SK-N-SH (cell line): ENCODE measurements at regions not wholly inside any gene's neighbourhood (a gene's known extent, or its start where the extent isn't known, plus 50 kb on each side); places are given as distances from the start of the nearest gene placed in this dataset.

Experiments
- ELF1 ChIP-seq: IDR thresholded peaks from 2 replicates; pipeline ENCODE4 v1.4.0; 2012
- EP300 ChIP-seq, 2 experiments: IDR thresholded peaks; 2 replicates each; pipeline versions ENCODE4 v1.4.0 to v1.6.1; 2012; ENCODE audit warnings: borderline replicate concordance in 1 of 2, low read depth in 1 of 2, low read length in 1 of 2
- EZH2phosphoT487 ChIP-seq: fragments of 200-600 bp; sonication (generic); IDR thresholded peaks from 2 replicates; pipeline ENCODE4 v1.6.1; 2017; ENCODE audit warnings: low read depth, mixed run types, mild to moderate bottlenecking, antibody characterized with exemption, moderate library complexity, borderline replicate concordance
- POLR2AphosphoS5 ChIP-seq: IDR thresholded peaks from 2 replicates; pipeline ENCODE4 v1.6.1; 2012; ENCODE audit warnings: low read depth, low read length
- RFX5 ChIP-seq: IDR thresholded peaks from 2 replicates; pipeline ENCODE4 v1.6.1; 2012; ENCODE audit warnings: mild to moderate bottlenecking, improper control_type of control experiment, low read length
- TAF1 ChIP-seq: IDR thresholded peaks from 2 replicates; pipeline ENCODE4 v1.6.1; 2012; ENCODE audit warnings: low read depth, mild to moderate bottlenecking, low read length, moderate library complexity, borderline replicate concordance
- TCF12 ChIP-seq: IDR thresholded peaks from 2 replicates; pipeline ENCODE4 v1.4.0; 2012
- TF ChIP-seq, protein P1 (sequence below): fragments of 200-600 bp; sonication (generic); IDR thresholded peaks from 2 replicates; pipeline ENCODE4 v1.6.1; 2017; ENCODE audit warnings: antibody characterized with exemption, mild to moderate bottlenecking, moderate library complexity
- TF ChIP-seq, protein P2 (sequence below): IDR thresholded peaks from 2 replicates; pipeline ENCODE4 v1.4.0; 2012; ENCODE audit warnings: low read depth
- TF ChIP-seq, protein P3 (sequence below): IDR thresholded peaks from 2 replicates; pipeline ENCODE4 v1.4.0; 2012; ENCODE audit warnings: low read depth, borderline replicate concordance
- TF ChIP-seq, protein P4 (sequence below): IDR thresholded peaks from 2 replicates; pipeline ENCODE4 v1.6.1; 2012; ENCODE audit warnings: mild to moderate bottlenecking, low read depth, low read length, moderate library complexity

DNA sequence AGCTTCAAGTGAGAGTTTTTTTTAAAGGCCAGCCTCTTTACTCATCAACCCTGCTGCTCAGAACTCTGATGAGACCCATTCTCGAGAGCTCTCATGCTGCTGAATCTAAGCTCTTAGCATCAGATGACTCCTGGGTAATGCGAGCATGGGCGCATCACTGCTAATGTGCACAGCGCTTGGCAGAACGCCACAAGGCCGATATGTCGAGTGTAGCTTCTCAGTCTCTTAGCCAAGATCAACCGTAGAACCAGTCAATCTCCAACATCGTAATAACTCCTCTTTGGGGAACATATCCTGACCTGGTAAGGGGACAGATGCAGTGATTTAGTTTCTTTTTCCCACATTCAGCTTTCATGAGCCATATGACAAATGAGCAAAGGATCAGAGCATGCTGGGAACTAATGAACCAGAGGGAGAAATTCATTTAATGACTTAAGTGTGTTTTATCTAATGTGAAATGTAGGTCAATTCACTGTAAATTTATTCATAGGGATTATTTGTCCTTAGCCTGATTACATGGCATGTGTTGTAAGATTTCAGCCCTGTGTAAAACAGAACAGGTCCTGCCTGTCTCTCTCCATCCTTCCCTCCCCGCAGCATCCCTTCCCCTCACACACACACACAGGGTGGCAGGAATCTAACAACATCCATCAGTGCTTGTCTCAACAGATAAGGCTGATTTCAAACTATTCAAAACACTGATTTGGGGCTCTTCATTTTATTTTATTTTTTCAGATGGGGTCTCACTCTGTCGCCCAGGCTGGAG is 195.4 kb upstream of the C2CD4B start:
- TF ChIP-seq, protein P1, sequence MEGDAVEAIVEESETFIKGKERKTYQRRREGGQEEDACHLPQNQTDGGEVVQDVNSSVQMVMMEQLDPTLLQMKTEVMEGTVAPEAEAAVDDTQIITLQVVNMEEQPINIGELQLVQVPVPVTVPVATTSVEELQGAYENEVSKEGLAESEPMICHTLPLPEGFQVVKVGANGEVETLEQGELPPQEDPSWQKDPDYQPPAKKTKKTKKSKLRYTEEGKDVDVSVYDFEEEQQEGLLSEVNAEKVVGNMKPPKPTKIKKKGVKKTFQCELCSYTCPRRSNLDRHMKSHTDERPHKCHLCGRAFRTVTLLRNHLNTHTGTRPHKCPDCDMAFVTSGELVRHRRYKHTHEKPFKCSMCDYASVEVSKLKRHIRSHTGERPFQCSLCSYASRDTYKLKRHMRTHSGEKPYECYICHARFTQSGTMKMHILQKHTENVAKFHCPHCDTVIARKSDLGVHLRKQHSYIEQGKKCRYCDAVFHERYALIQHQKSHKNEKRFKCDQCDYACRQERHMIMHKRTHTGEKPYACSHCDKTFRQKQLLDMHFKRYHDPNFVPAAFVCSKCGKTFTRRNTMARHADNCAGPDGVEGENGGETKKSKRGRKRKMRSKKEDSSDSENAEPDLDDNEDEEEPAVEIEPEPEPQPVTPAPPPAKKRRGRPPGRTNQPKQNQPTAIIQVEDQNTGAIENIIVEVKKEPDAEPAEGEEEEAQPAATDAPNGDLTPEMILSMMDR: no peak
- TF ChIP-seq, protein P2, sequence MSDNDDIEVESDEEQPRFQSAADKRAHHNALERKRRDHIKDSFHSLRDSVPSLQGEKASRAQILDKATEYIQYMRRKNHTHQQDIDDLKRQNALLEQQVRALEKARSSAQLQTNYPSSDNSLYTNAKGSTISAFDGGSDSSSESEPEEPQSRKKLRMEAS: no peak
- TF ChIP-seq ELF1 (no peak), EP300 (IDR thresholded peaks at IDR 0.05; ENCODE audit: borderline replicate concordance in 1 of 2, low read depth in 1 of 2, low read length in 1 of 2) (no peak), RFX5 (no peak), TCF12 (no peak), EZH2phosphoT487 (no peak), TAF1 (no peak), POLR2AphosphoS5 (no peak)
- TF ChIP-seq, protein P3, sequence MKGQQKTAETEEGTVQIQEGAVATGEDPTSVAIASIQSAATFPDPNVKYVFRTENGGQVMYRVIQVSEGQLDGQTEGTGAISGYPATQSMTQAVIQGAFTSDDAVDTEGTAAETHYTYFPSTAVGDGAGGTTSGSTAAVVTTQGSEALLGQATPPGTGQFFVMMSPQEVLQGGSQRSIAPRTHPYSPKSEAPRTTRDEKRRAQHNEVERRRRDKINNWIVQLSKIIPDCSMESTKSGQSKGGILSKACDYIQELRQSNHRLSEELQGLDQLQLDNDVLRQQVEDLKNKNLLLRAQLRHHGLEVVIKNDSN: no peak
- TF ChIP-seq, protein P4, sequence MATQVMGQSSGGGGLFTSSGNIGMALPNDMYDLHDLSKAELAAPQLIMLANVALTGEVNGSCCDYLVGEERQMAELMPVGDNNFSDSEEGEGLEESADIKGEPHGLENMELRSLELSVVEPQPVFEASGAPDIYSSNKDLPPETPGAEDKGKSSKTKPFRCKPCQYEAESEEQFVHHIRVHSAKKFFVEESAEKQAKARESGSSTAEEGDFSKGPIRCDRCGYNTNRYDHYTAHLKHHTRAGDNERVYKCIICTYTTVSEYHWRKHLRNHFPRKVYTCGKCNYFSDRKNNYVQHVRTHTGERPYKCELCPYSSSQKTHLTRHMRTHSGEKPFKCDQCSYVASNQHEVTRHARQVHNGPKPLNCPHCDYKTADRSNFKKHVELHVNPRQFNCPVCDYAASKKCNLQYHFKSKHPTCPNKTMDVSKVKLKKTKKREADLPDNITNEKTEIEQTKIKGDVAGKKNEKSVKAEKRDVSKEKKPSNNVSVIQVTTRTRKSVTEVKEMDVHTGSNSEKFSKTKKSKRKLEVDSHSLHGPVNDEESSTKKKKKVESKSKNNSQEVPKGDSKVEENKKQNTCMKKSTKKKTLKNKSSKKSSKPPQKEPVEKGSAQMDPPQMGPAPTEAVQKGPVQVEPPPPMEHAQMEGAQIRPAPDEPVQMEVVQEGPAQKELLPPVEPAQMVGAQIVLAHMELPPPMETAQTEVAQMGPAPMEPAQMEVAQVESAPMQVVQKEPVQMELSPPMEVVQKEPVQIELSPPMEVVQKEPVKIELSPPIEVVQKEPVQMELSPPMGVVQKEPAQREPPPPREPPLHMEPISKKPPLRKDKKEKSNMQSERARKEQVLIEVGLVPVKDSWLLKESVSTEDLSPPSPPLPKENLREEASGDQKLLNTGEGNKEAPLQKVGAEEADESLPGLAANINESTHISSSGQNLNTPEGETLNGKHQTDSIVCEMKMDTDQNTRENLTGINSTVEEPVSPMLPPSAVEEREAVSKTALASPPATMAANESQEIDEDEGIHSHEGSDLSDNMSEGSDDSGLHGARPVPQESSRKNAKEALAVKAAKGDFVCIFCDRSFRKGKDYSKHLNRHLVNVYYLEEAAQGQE: no peak
